ENCODE measurements at regions not wholly inside any gene's neighbourhood (a gene's known extent, or its start where the extent isn't known, plus 50 kb on each side); places are given as distances from the start of the nearest gene placed in this dataset.

GRCh38 chr3:177610686-177611633, 413.7 kb upstream of the TBL1XR1 start (continued):
- TF ChIP-seq TSHZ2 (CRISPR knock-in tag; IDR thresholded peaks at IDR 0.05) (no peak), OSR1 (CRISPR knock-in tag; IDR thresholded peaks at IDR 0.05) (no peak), ZNF70 (CRISPR knock-in tag; IDR thresholded peaks at IDR 0.05) (no peak), CREB5 (CRISPR knock-in tag; IDR thresholded peaks at IDR 0.05; ENCODE audit: low read depth) (no peak), ZFP3 (CRISPR knock-in tag; IDR thresholded peaks at IDR 0.05) (no peak), ZFP30 (CRISPR knock-in tag; IDR thresholded peaks at IDR 0.05) (no peak), ISL1 (CRISPR knock-in tag; IDR thresholded peaks at IDR 0.05) (no peak), PPARA (CRISPR knock-in tag; IDR thresholded peaks at IDR 0.05; ENCODE audit: borderline replicate concordance) (no peak)

GRCh38 chr3:177611752-177612334, 414.6 kb upstream of the TBL1XR1 start:
- no peak for TF ChIP-seq GLIS3 (CRISPR knock-in tag; IDR thresholded peaks at IDR 0.05)
- no peak for TF ChIP-seq TSHZ2 (CRISPR knock-in tag; IDR thresholded peaks at IDR 0.05)
- no peak for TF ChIP-seq ZNF8 (CRISPR knock-in tag; IDR thresholded peaks at IDR 0.05)
- no peak for TF ChIP-seq ZNF70 (CRISPR knock-in tag; IDR thresholded peaks at IDR 0.05)
- TF ChIP-seq ZFP3 (CRISPR knock-in tag; IDR thresholded peaks at IDR 0.05): no peak
- TF ChIP-seq CSDC2 (CRISPR knock-in tag; IDR thresholded peaks at IDR 0.05): no peak
- TF ChIP-seq SNAI2 (CRISPR knock-in tag; IDR thresholded peaks at IDR 0.05): no peak
- no peak for TF ChIP-seq ZNF565 (CRISPR knock-in tag; conservative IDR thresholded peaks at IDR 0.05; ENCODE audit: low read depth)
- TF ChIP-seq ESRRG (CRISPR knock-in tag; IDR thresholded peaks at IDR 0.05): no peak
- ATAC-seq: no peak

- TF ChIP-seq BACH2 (CRISPR knock-in tag; IDR thresholded peaks at IDR 0.05; ENCODE audit: borderline replicate concordance) (no peak), SNAI2 (CRISPR knock-in tag; IDR thresholded peaks at IDR 0.05) (no peak), TSHZ2 (CRISPR knock-in tag; IDR thresholded peaks at IDR 0.05) (no peak), ISL1 (CRISPR knock-in tag; IDR thresholded peaks at IDR 0.05) (no peak), ZNF8 (CRISPR knock-in tag; IDR thresholded peaks at IDR 0.05) (no peak), ZNF70 (CRISPR knock-in tag; IDR thresholded peaks at IDR 0.05) (no peak), TOX (CRISPR knock-in tag; IDR thresholded peaks at IDR 0.05; ENCODE audit: borderline replicate concordance) (no peak), ZFP3 (CRISPR knock-in tag; IDR thresholded peaks at IDR 0.05) (no peak), TCF4 (CRISPR knock-in tag; IDR thresholded peaks at IDR 0.05; ENCODE audit: borderline replicate concordance) (no peak), CSDC2 (CRISPR knock-in tag; IDR thresholded peaks at IDR 0.05) (no peak), ZFP30 (CRISPR knock-in tag; IDR thresholded peaks at IDR 0.05) (no peak), CSRNP3 (CRISPR knock-in tag; IDR thresholded peaks at IDR 0.05) (no peak), ESRRG (CRISPR knock-in tag; IDR thresholded peaks at IDR 0.05) (no peak), CREB5 (CRISPR knock-in tag; IDR thresholded peaks at IDR 0.05; ENCODE audit: low read depth) (no peak), GLIS3 (CRISPR knock-in tag; IDR thresholded peaks at IDR 0.05) (no peak), POU6F1 (CRISPR knock-in tag; IDR thresholded peaks at IDR 0.05; ENCODE audit: borderline replicate concordance, low read depth) (no peak)
- no peak for ATAC-seq
These were observed 416.6 kb upstream of the TBL1XR1 start for GRCh38 chr3:177613901-177614300.

Data from SK-N-SH treated with all-trans-retinoic acid at 6 μM for 48 hours (cell line).